Jurkat, Clone E6-1 (cell line): ENCODE measurements at regions not wholly inside any gene's neighbourhood (a gene's known extent, or its start where the extent isn't known, plus 50 kb on each side); places are given as distances from the start of the nearest gene placed in this dataset.

Experiments used
- DNase-seq: peaks from one replicate; pipeline ENCODE4 v3.0.0-alpha.2; 2011; ENCODE audit warnings: low read depth, low spot score
- H3K4me3 ChIP-seq: 2 replicates; pipeline ENCODE4 v1.5.1; 2011; ENCODE audit warnings: mild to moderate bottlenecking, low read length, control low read depth, moderate library complexity

DNA sequence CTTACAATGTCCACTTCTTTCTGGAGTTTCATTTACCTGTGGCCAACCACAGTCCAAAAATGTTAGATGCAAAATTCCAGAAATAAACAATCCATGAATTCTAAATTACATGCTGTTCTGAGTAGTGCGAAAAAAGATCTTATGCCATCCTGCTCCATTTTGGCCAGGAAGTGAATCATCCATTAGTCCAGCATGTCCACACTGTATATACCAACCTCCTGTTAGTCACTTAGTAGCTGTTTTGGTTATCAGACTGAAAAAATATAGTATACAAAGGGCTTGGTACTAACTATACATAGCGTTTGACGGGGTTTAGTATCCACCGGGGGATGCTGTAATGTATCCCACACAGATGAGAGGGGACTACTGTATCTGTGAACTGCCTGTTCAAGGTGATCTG lies 618.0 kb upstream of the ARGLU1 start:
- no peak for DNase-seq
- H3K4me3 ChIP-seq, result no peak overlapping the region

GRCh38 chr13:107170270-107170931 lies 602.5 kb upstream of the ARGLU1 start:
- no peak overlapping the region for H3K4me3 ChIP-seq
- DNase-seq, result no peak

GRCh38 chr13:107157271-107157670 lies 589.3 kb upstream of the ARGLU1 start:
- H3K4me3 ChIP-seq, result no peak overlapping the region
- DNase-seq, result no peak

DNA sequence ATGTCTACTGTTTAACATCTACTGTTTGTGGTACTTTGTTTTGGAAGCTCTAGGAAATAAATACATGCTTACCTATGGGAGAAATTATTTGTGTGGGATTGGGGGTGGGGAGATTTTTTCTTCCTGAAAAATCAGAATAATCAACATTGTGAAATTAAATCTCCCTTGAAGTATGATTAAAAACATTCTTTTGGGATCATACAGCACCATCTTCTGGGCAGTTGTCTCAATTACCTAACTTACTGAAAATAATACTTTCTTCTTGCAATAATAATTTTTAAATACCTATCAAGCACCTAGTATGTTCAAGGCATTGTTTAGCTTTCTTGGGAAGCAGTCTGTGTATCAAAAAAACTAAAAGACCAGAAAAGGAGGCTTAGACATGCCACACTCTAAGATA lies 576.5 kb upstream of the ARGLU1 start:
- DNase-seq, result no peak
- no peak overlapping the region for H3K4me3 ChIP-seq

DNA sequence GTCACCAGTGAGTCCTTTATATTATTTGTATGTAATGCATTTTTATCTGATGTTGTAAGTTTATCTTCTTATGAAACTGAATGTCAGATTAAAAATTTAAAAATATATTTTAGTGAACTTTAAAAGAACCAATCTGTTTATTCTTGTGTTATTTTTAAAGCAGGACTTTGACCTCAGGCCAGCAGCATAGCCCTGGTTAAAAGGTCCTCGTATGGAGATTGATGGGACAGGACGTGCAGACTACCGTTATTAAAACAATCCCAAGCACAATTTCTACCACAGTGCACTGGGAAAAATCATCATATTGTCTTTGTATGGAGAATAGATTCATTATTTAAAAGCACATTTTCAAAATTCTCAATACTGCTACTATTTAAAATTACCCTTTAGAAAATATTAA lies 573.8 kb upstream of the ARGLU1 start:
- H3K4me3 ChIP-seq, result no peak overlapping the region
- no peak for DNase-seq

DNA sequence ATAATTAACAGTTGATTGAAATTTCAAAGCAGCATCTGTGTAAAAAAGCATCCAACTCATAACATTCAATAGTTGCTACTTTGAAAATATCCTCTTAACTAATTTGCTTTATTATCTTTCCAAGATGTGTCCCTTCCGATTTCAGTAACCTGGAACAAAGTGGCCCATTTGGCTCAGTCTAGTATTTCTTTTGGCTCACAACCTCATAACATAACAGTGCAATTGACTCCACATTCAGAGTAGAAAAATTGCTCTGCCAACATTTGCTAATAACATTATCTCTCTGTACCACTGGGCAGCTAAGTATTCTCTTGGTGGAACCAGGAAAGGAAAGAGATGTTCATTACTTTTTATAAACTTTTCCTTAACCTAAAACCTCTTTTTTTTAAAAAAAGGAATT lies 571.1 kb upstream of the ARGLU1 start:
- H3K4me3 ChIP-seq, result no peak overlapping the region
- no peak for DNase-seq

- H3K4me3 ChIP-seq, result no peak overlapping the region
- DNase-seq, result no peak
These were observed 570.5 kb upstream of the ARGLU1 start for GRCh38 chr13:107138486-107138885.

DNA sequence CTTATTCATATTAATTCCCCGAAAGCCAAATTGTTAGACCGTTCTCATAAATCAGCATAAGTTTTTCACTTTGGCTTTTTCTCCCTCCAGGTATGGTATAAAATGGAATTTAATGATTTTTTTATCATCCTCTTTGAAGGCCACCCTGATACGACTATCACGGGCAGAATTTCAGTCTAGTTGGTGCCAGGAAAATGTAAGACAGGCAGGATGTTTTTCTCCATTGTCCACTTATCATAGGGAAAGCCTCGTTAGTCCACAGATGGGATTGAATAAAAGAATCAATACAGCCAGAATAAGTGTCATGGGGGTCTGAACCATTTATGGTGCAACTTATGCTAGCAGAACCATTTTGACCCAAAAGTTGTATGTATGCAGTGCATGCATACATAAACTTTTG lies 566.0 kb upstream of the ARGLU1 start:
- no peak for DNase-seq
- H3K4me3 ChIP-seq, result no peak overlapping the region

DNA sequence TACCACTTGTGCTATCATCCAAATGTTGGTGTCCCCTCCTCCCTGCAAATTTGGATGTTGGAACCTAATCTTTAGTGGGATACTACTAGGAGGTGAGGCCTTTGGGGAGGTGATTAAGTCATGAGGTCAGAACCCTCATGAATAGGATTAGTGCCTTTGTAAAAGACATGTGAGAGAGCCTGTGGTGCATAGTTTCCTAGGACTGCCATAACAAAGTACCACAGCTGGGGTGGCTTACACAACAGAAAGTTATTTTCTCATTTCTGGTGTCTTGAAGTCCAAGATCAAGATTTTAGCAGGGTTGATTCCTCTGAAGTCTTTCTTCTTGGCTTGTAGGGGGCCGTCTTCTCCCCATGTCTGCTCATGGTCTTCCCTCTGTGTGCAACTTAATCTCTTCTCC lies 562.6 kb upstream of the ARGLU1 start:
- no peak for DNase-seq
- H3K4me3 ChIP-seq, result no peak overlapping the region

DNA sequence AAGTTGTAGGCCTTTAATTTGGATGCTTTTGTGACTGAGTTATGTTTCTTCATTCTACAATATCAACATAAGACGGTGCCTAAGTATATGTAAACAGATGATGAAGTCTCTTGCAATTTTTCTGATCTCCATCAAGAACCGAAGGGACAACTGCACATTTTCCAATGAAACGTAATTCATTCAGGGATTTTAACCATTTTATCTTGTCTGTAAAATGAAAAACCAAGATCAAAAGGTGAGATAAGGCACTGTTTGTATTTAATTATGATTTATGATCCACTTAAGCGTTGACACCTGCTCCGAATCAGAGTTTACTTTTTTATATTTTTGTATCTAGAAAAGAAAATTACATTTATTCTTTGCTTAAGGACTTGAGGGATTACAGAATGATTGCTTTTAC lies 556.8 kb upstream of the ARGLU1 start:
- H3K4me3 ChIP-seq, result no peak overlapping the region
- no peak for DNase-seq

DNA sequence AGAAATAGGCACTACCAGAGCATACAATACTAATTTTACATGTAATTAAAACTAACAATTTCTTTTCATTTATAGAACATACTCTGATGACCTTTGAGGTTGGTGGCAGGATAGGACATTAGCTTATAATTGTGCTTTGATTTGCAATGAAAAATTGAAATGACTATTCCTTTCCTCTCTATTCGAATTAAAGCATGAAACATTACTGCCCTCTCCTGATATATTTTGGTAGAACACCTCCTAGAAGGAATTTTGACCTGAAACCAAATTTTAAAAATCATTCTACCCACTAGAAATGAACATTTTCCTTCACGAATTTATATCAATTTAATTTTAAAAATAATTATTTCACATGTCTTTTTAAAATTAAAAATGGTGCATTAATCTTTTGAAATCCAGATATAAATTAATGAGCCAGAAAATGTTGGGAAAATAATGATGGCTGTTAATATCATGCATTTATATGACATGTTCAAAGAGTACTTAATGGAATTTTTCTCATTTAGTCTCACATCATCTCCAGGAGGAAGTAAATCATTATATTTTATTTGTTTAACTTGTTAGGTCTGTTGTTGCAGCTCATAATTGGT lies 556.3 kb upstream of the ARGLU1 start:
- H3K4me3 ChIP-seq, result no peak overlapping the region
- no peak for DNase-seq

GRCh38 chr13:107121793-107122192 lies 553.9 kb upstream of the ARGLU1 start:
- DNase-seq, result no peak
- H3K4me3 ChIP-seq, result no peak overlapping the region

DNA sequence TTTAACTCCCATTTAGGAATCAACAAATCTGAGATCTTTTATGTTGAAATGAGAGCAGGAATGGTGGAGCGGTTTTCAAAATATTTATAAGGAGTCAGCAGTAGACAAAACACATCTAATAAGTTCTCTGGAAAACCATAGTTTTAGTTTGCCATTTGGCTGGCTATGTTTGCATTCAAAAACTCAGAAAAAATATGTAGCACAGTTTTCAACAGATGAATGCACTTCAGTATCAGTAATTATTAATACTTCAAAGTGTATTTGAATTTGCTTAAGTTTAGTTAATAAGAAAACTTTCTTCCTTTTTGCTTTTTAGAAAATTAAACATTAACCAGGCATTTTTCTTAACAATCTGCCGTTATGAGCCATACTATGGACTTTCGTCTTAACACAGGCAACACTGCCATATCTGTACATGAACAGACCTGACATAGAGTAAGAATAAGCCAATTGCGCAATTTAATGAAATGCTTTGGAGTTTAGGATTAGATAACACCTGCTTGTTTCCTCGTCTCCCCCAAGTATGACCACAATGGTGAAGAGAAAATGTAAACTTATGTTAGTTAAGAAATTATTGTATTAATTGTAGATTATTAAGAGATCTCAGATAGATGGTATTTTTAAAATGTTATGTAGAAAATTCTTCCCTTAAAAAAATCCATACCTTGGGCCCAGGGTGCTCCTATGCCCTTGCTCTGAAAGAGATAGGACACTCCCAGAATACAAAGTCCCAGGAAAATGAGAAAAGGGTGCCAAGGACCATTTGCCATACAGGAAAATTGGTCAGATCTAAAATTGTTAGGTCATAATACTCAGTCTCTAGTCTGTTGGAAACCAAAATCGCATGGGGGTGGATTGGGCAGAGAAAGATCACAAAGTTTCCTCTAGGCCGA lies 552.3 kb upstream of the ARGLU1 start:
- no peak overlapping the region for H3K4me3 ChIP-seq
- DNase-seq, result no peak

GRCh38 chr13:107118506-107118905 lies 550.6 kb upstream of the ARGLU1 start:
- H3K4me3 ChIP-seq, result no peak overlapping the region
- no peak for DNase-seq

DNA sequence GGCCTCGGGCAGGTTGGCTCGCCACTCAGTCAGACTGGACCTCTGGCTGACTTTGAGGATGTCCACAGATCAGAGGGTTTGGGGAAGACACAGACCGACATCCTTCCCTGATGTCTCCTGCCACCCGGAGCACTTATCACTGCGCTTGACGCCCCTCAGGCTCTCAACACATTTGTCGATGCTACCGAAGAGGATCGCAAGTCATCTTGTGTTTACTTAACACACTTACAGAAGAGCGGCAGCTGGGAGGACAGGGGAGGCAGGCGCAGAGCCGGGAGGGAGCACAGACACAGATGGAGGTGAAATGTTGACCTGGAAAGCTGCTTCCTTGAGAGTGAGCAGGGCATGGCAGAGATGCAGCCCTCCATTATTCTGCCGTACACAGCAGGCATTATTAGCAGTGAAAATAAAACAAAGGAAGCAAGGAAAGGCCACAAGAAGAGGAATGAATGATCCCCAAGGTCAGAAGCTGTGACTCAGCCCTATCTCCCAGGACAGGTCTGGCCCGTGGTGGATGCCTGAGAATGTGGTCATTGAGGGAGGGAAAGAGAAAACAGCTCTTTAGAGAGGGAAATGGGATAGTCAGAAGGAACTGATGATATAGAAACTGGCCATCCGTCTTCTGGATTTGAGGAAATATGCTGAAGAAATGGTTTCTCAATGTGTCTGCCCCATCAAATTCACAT lies 549.5 kb upstream of the ARGLU1 start:
- DNase-seq, result no peak
- no peak overlapping the region for H3K4me3 ChIP-seq

DNA sequence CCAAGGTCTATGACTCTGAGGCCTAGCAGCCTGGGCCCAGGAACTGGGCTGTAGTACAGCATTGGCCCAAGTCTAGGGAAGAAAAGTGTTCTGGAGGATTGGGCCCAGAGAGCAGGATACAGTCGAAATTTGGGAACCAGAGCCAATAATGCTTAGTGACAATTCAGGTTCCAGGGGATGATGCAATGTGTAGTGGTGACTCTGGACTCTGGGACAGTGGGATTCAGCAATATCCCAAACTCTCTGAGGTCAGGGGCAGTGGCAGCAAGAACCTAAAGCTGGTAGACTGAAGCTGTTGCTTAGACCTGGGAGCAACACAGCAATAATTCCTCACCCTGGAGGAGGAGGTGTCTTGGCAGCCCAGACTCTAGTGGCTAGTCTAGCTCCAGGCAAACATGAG lies 545.5 kb upstream of the ARGLU1 start:
- no peak overlapping the region for H3K4me3 ChIP-seq
- no peak for DNase-seq

GRCh38 chr13:107111248-107111647 lies 543.3 kb upstream of the ARGLU1 start:
- no peak overlapping the region for H3K4me3 ChIP-seq
- DNase-seq, result no peak

DNA sequence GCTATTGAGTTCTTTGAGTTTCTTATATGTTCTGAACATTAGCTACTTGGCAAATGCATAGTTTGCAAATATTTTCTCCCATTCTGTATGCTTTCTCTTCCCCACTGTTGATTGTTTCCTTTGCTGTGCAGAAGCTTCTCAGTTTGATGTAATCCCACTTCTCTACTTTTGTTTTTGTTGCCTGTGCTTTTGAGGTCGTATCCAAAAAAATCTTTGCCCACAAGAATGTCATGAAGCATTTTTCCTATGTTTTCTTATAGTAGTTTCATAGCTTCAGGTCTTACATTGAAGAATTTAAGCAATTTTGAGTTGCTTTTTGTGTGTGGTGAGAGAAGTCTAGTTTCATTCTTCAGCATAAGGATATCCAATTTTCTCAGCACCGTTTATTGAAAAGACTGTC lies 536.7 kb upstream of the ARGLU1 start:
- no peak overlapping the region for H3K4me3 ChIP-seq
- no peak for DNase-seq

GRCh38 chr13:107102676-107103075 lies 534.7 kb upstream of the ARGLU1 start:
- no peak for DNase-seq
- no peak overlapping the region for H3K4me3 ChIP-seq

DNA sequence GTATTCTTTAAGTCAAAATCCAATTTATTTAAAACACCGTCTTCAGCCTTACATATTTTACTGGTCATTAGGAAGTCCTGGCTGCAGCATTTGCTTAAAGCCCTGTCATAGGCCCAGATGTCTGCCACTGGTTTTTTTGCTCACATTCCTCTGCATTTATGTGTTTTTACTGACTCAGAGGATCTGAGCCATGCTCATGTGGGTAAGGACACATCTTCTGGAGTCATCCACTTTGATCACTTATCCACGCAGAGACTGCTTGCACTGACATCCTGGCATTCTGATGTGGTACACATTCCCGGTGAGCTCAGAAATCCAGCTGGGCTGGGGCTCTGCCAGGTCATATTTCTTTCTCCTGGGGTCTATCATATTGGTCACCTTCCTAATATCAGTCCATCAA lies 531.7 kb upstream of the ARGLU1 start:
- DNase-seq, result no peak

More for the DNA sequence above, 531.7 kb upstream of the ARGLU1 start:
- no peak overlapping the region for H3K4me3 ChIP-seq
